ENCODE measurements at regions not wholly inside any gene's neighbourhood (a gene's known extent, or its start where the extent isn't known, plus 50 kb on each side); places are given as distances from the start of the nearest gene placed in this dataset.

DNA sequence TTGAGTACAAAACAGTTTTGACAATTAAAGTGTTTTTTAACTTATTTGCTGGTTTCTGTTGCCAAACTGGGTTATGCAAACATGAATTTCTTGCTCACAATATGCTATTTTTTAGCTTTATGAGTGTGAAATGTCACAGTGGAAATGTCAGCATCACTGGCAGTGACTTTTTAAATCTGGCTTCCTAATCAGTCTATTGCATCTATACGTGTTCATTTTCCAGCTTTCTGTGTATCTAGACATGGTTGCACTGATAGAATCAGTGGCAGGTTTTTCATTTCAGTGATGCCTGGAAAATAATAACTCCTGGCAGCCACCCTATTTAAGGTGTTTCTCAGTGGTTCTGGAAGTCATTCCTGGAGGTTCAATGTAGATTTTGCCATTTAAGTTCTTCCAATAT, 146.7 kb downstream of the SLITRK6 start:
- TF ChIP-seq, protein P1, sequence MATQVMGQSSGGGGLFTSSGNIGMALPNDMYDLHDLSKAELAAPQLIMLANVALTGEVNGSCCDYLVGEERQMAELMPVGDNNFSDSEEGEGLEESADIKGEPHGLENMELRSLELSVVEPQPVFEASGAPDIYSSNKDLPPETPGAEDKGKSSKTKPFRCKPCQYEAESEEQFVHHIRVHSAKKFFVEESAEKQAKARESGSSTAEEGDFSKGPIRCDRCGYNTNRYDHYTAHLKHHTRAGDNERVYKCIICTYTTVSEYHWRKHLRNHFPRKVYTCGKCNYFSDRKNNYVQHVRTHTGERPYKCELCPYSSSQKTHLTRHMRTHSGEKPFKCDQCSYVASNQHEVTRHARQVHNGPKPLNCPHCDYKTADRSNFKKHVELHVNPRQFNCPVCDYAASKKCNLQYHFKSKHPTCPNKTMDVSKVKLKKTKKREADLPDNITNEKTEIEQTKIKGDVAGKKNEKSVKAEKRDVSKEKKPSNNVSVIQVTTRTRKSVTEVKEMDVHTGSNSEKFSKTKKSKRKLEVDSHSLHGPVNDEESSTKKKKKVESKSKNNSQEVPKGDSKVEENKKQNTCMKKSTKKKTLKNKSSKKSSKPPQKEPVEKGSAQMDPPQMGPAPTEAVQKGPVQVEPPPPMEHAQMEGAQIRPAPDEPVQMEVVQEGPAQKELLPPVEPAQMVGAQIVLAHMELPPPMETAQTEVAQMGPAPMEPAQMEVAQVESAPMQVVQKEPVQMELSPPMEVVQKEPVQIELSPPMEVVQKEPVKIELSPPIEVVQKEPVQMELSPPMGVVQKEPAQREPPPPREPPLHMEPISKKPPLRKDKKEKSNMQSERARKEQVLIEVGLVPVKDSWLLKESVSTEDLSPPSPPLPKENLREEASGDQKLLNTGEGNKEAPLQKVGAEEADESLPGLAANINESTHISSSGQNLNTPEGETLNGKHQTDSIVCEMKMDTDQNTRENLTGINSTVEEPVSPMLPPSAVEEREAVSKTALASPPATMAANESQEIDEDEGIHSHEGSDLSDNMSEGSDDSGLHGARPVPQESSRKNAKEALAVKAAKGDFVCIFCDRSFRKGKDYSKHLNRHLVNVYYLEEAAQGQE (IDR thresholded peaks at IDR 0.05; ENCODE audit: insufficient read depth in 1 of 2, low read depth in 2 of 2, low read length in 2 of 2): no peak
- no peak for TF ChIP-seq POLR2AphosphoS5 (IDR thresholded peaks at IDR 0.05; ENCODE audit: low read depth, low read length)
- no peak for TF ChIP-seq TAF1 (IDR thresholded peaks at IDR 0.05; ENCODE audit: borderline replicate concordance, insufficient read depth, low read length)
- no peak for TF ChIP-seq SIN3A (IDR thresholded peaks at IDR 0.05; ENCODE audit: borderline replicate concordance, insufficient read depth, low read length)
